ENCODE measurements at regions not wholly inside any gene's neighbourhood (a gene's known extent, or its start where the extent isn't known, plus 50 kb on each side); places are given as distances from the start of the nearest gene placed in this dataset.

- no peak for TF ChIP-seq POLR2A (IDR thresholded peaks at IDR 0.05)
- TF ChIP-seq, protein P1, sequence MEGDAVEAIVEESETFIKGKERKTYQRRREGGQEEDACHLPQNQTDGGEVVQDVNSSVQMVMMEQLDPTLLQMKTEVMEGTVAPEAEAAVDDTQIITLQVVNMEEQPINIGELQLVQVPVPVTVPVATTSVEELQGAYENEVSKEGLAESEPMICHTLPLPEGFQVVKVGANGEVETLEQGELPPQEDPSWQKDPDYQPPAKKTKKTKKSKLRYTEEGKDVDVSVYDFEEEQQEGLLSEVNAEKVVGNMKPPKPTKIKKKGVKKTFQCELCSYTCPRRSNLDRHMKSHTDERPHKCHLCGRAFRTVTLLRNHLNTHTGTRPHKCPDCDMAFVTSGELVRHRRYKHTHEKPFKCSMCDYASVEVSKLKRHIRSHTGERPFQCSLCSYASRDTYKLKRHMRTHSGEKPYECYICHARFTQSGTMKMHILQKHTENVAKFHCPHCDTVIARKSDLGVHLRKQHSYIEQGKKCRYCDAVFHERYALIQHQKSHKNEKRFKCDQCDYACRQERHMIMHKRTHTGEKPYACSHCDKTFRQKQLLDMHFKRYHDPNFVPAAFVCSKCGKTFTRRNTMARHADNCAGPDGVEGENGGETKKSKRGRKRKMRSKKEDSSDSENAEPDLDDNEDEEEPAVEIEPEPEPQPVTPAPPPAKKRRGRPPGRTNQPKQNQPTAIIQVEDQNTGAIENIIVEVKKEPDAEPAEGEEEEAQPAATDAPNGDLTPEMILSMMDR (IDR thresholded peaks at IDR 0.05): no peak
Observed at GRCh38 chr13:78147905-78148304, 229.3 kb upstream of the EDNRB start.
